ENCODE measurements at regions not wholly inside any gene's neighbourhood (a gene's known extent, or its start where the extent isn't known, plus 50 kb on each side); places are given as distances from the start of the nearest gene placed in this dataset.
"Not testable (repeated sequence)": the region's sequence is repeated elsewhere in the genome, so short reads cannot be mapped to it uniquely, and the experiment has no call there.

- no peak for DNase-seq (ENCODE audit: low read depth in 2 of 2)
Measured at GRCh38 chr4:159410076-159410777, 307.3 kb downstream of the RAPGEF2 start.

- no peak for DNase-seq (ENCODE audit: low read depth in 2 of 2)
Measured at GRCh38 chr4:159410891-159411290, 308.0 kb downstream of the RAPGEF2 start.

- no peak for DNase-seq (ENCODE audit: low read depth in 2 of 2)
Measured at GRCh38 chr4:159413306-159413943, 310.5 kb downstream of the RAPGEF2 start.

- DNase-seq (ENCODE audit: low read depth in 2 of 2) = no peak
Measured at GRCh38 chr4:159414305-159414704, 311.4 kb downstream of the RAPGEF2 start.

GRCh38 chr4:159416073-159416472 lies 313.2 kb downstream of the RAPGEF2 start:
- DNase-seq (ENCODE audit: low read depth in 2 of 2) = no peak

- no peak for DNase-seq (ENCODE audit: low read depth in 2 of 2)
Measured at GRCh38 chr4:159416996-159417395, 314.1 kb downstream of the RAPGEF2 start.

GRCh38 chr4:159420162-159421057 lies 317.5 kb downstream of the RAPGEF2 start:
- no peak for DNase-seq (ENCODE audit: low read depth in 2 of 2)

- DNase-seq (ENCODE audit: low read depth in 2 of 2) = not testable (repeated sequence)
Measured at GRCh38 chr4:159421058-159421419, 318.2 kb downstream of the RAPGEF2 start.

- DNase-seq (ENCODE audit: low read depth in 2 of 2) = no peak
Measured at GRCh38 chr4:159422019-159422418, 319.1 kb downstream of the RAPGEF2 start.

- no peak for DNase-seq (ENCODE audit: low read depth in 2 of 2)
Measured at GRCh38 chr4:159422626-159423025, 319.7 kb downstream of the RAPGEF2 start.

GRCh38 chr4:159425737-159426305 lies 322.9 kb downstream of the RAPGEF2 start:
- DNase-seq (ENCODE audit: low read depth in 2 of 2) = no peak

- no peak for DNase-seq (ENCODE audit: low read depth in 2 of 2)
Measured at GRCh38 chr4:159428293-159428692, 325.4 kb downstream of the RAPGEF2 start.

- DNase-seq (ENCODE audit: low read depth in 2 of 2) = no peak
Measured at GRCh38 chr4:159428975-159429692, 326.3 kb downstream of the RAPGEF2 start.

- no peak for DNase-seq (ENCODE audit: low read depth in 2 of 2)
Measured at GRCh38 chr4:159429693-159430035, 326.8 kb downstream of the RAPGEF2 start.

- DNase-seq (ENCODE audit: low read depth in 2 of 2) = no peak
Measured at GRCh38 chr4:159430896-159431295, 328.0 kb downstream of the RAPGEF2 start.

GRCh38 chr4:159432436-159432835 lies 329.6 kb downstream of the RAPGEF2 start:
- DNase-seq (ENCODE audit: low read depth in 2 of 2) = no peak

- DNase-seq (ENCODE audit: low read depth in 2 of 2) = no peak
Measured at GRCh38 chr4:159433337-159433736, 330.5 kb downstream of the RAPGEF2 start.

- no peak for DNase-seq (ENCODE audit: low read depth in 2 of 2)
Measured at GRCh38 chr4:159434114-159434870, 331.4 kb downstream of the RAPGEF2 start.

- no peak for DNase-seq (ENCODE audit: low read depth in 2 of 2)
Measured at GRCh38 chr4:159434871-159435241, 332.0 kb downstream of the RAPGEF2 start.

- no peak for DNase-seq (ENCODE audit: low read depth in 2 of 2)
Measured at GRCh38 chr4:159435561-159436023, 332.7 kb downstream of the RAPGEF2 start.

GRCh38 chr4:159443975-159444374 lies 341.1 kb downstream of the RAPGEF2 start:
- DNase-seq (ENCODE audit: low read depth in 2 of 2) = no peak

Data from stimulated activated CD8-positive, alpha-beta memory T cell treated with anti-CD3 and anti-CD28 coated beads, Interleukin-2, amount 100 ng/mL, for 48 hours (primary cell).